ENCODE measurements at regions not wholly inside any gene's neighbourhood (a gene's known extent, or its start where the extent isn't known, plus 50 kb on each side); places are given as distances from the start of the nearest gene placed in this dataset.
"Not testable (repeated sequence)": the region's sequence is repeated elsewhere in the genome, so short reads cannot be mapped to it uniquely, and the experiment has no call there.

DNA sequence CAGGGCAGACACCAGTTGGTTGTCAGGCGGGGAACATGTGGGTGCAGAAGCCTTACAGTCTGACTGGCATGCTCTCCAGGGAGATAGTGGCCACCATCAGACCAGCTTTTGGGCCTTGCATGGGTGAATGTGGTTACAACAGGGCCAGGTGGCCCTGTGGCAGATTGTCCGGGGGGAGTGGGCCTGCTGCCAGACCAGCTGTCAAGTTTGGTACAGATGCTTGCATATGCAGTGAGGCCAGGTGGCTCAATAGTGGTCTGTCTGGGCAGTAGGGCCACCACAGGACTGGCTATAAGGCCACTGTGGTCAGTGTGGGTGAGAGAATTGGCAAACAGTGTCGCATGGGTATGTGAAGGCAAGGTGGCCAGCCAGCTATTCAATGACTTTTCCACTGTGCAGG is 148.7 kb downstream of the FAM174A start:
- Histone ChIP-seq H3K27me3 (ENCODE audit: control insufficient read depth, insufficient read depth, low read length) (no peaks in the 10 kb centered on the region), H3K4me3 (ENCODE audit: low read depth, low read length) (no peak overlapping the region), H3K36me3 (ENCODE audit: control insufficient read depth, insufficient read depth, low read length) (no peaks in the 10 kb centered on the region)
- TF ChIP-seq CTCF (IDR thresholded peaks at IDR 0.05; ENCODE audit: insufficient read depth, low read depth, low read length), result no peak
- CTCF ChIA-PET, result no interaction called here
- DNase-seq (ENCODE audit: low read depth), result no peak
- POLR2A ChIA-PET, result no interaction called here

DNA sequence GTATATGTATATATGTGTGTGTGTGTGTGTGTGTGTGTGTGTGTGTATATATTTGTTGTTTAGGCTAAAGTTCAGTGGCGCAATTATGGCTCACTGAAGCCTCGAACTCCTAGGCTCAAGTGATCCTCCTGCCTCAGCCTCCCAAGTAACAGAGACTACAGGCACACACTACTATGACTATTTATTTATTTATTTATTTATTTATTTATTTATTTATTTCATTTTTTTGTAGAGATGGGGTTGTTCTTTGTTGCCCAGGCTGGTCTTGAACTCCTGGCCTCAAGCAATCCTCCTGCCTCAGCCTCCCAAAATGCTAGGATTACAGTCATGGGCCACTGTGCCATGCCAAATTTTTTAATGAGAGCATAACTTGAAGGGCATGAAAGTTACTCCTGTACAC is 149.9 kb downstream of the FAM174A start:
- H3K27me3 ChIP-seq (ENCODE audit: control insufficient read depth, insufficient read depth, low read length); H3K36me3 ChIP-seq (ENCODE audit: control insufficient read depth, insufficient read depth, low read length); POLR2A ChIA-PET; H3K4me3 ChIP-seq (ENCODE audit: low read depth, low read length); CTCF ChIA-PET; DNase-seq (ENCODE audit: low read depth): not testable (repeated sequence)

DNA sequence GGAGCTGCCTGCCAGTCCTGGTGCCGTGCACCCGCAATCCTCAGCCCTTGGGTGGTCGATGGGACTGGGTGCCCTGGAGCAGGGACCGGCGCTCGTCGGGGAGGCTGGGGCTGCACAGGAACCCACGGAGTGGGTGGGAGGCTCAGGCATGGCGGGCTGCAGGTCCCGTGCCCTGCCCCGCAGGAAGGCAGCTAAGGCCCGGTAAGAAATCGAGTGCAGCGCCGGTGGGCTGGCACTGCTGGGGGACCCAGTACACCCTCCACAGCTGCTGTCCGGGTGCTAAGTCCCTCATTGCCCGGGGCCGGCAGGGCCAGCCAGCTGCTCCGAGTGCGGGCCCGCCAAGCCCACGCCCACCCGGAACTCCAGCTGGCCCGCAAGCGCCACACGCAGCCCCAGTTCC is 153.7 kb downstream of the FAM174A start:
- DNase-seq (ENCODE audit: low read depth); POLR2A ChIA-PET; H3K4me3 ChIP-seq (ENCODE audit: low read depth, low read length); H3K27me3 ChIP-seq (ENCODE audit: control insufficient read depth, insufficient read depth, low read length); H3K36me3 ChIP-seq (ENCODE audit: control insufficient read depth, insufficient read depth, low read length): not testable (repeated sequence)
- CTCF ChIA-PET, result interaction anchor here (0.7 kb wide), 1 partner anchor 20 kb away, joined by 3 read pairs; no protein-coding TSS in a partner anchor

GRCh38 chr5:100690036-100690560 is 154.9 kb downstream of the FAM174A start:
- DNase-seq (ENCODE audit: low read depth), result no peak
- POLR2A ChIA-PET, result no interaction called here
- no peak overlapping the region for H3K4me3 ChIP-seq (ENCODE audit: low read depth, low read length)
- H3K27me3 ChIP-seq (ENCODE audit: control insufficient read depth, insufficient read depth, low read length), result no peaks in the 10 kb centered on the region
- no peaks in the 10 kb centered on the region for H3K36me3 ChIP-seq (ENCODE audit: control insufficient read depth, insufficient read depth, low read length)
- no peak for TF ChIP-seq CTCF (IDR thresholded peaks at IDR 0.05; ENCODE audit: insufficient read depth, low read depth, low read length)
- CTCF ChIA-PET, result interaction anchor here (0.5 kb wide), 1 partner anchor 1562 kb away, joined by 3 read pairs; no protein-coding TSS in a partner anchor

GRCh38 chr5:100691085-100691484 is 155.9 kb downstream of the FAM174A start:
- H3K27me3 ChIP-seq (ENCODE audit: control insufficient read depth, insufficient read depth, low read length), result no peaks in the 10 kb centered on the region

DNA sequence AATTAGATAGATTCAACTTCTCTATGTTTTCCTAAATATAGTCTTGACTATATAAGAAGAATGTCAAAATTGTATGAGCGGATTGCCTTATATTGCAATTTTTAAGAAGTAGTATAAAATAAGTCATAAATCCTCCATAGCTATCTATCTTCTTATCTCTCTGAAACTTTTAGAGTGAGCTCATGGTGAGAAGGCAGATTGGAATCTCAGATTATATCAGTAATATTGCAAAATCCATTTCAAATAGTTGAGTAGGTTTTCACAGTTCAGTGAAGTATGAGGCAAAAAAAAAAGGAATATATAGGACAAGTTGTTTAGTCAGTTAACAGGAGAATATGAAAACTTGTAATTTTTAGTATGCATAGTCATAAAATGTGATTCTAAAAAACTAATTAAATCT is 156.4 kb downstream of the FAM174A start:
- H3K27me3 ChIP-seq (ENCODE audit: control insufficient read depth, insufficient read depth, low read length), result no peaks in the 10 kb centered on the region
- no peaks in the 10 kb centered on the region for H3K36me3 ChIP-seq (ENCODE audit: control insufficient read depth, insufficient read depth, low read length)
- POLR2A ChIA-PET, result interaction anchor here (0.7 kb wide), 1 partner anchor 983 kb away, joined by 3 read pairs; no protein-coding TSS in a partner anchor
- no peak for TF ChIP-seq CTCF (IDR thresholded peaks at IDR 0.05; ENCODE audit: insufficient read depth, low read depth, low read length)
- CTCF ChIA-PET, result no interaction called here
- H3K4me3 ChIP-seq (ENCODE audit: low read depth, low read length), result no peak overlapping the region
- peak; percentile 9 for DNase-seq (ENCODE audit: low read depth)

More at GRCh38 chr5:100691085-100691484, 155.9 kb downstream of the FAM174A start:
- TF ChIP-seq CTCF (IDR thresholded peaks at IDR 0.05; ENCODE audit: insufficient read depth, low read depth, low read length), result no peak
- H3K4me3 ChIP-seq (ENCODE audit: low read depth, low read length), result no peak overlapping the region
- POLR2A ChIA-PET, result interaction anchor here (0.7 kb wide), 1 partner anchor 983 kb away, joined by 3 read pairs; no protein-coding TSS in a partner anchor
- CTCF ChIA-PET, result no interaction called here
- DNase-seq (ENCODE audit: low read depth), result no peak
- no peaks in the 10 kb centered on the region for H3K36me3 ChIP-seq (ENCODE audit: control insufficient read depth, insufficient read depth, low read length)

Data from BJ (cell line).